ENCODE measurements at regions not wholly inside any gene's neighbourhood (a gene's known extent, or its start where the extent isn't known, plus 50 kb on each side); places are given as distances from the start of the nearest gene placed in this dataset.
"Not testable (repeated sequence)": the region's sequence is repeated elsewhere in the genome, so short reads cannot be mapped to it uniquely, and the experiment has no call there.

DNA sequence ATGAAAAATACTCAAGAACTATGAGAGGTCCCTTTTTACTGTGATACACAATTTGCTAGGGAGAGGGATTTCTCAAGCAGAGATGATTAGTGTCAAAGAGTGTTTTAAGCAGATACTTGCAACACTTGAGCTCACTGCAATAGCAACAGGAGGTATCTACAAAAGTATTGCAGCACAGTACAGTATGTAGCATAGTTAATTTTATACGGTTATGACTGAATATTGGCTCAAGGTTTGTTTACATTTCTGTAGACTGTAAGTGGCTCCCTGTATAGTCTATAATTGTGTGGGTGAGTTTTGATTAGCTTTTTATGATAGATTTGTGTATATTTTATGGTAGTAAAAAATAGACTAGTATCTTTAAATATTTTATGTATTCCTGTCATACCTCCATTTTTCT is 1177.2 kb downstream of the TECRL start:
- DNase-seq (ENCODE audit: low read depth): no peak

GRCh38 chr4:63226229-63226628 is 1183.0 kb downstream of the TECRL start:
- DNase-seq (ENCODE audit: low read depth): no peak

- no peak for DNase-seq (ENCODE audit: low read depth)
Observed at GRCh38 chr4:63222466-63222865, 1186.8 kb downstream of the TECRL start.

DNA sequence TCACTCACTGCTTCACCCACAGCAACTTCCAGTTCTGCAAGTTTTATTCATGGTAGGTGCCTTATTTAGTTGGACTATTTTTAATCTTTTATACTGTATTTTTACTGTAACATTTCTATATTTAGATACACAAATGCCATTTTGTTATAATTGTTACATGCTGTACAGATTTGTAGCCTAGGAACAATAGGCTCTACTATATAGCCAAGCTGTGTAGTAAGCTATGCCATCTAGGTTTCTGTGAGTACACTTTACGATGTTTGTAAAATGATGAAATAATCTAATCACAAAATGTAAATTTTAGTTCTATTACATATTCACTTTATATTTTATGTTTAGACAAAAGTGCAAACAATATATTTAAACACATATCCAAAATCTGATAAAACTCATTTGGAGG is 1187.8 kb downstream of the TECRL start:
- DNase-seq (ENCODE audit: low read depth): no peak

DNA sequence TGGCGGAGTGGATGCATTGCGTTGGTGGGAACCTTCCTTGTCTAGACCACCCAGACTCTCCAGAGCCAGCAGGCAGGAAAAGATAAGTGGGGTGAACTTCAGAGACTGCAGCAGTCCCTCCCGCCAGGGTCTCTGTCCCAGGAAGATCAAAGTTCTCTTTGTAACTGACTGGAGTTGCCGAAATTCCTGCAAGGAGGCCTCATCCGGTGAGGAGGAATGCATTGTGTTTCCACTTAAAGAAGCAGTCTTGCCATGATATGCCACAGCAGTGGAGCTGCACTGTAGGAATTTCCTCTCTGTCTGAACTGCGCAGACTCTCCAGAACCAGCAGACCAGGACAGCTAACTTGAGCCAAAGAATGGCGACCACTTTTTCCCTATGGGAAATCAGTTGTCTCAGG is 1190.4 kb downstream of the TECRL start:
- no peak for DNase-seq (ENCODE audit: low read depth)

DNA sequence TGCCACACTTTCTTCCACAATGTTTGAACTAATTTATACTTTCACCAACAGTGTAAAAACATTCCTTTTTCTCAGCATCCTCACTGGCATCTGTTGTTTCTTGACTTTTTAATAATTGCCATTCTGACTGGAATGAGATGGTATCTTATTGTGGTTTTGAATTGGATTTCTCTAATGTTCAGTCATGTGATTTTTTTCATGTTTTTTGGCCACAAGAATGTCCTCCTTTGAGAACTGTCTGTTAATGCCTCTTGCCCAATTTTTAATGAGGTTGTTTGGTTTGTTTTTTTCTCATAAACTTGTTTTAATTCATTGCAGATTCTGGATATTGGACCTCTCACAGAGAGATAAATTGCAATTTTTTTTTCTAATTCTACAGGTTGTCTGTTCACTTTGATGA is 1195.2 kb downstream of the TECRL start:
- no peak for DNase-seq (ENCODE audit: low read depth)

GRCh38 chr4:63211776-63212479 is 1197.3 kb downstream of the TECRL start:
- no peak for DNase-seq (ENCODE audit: low read depth)

DNA sequence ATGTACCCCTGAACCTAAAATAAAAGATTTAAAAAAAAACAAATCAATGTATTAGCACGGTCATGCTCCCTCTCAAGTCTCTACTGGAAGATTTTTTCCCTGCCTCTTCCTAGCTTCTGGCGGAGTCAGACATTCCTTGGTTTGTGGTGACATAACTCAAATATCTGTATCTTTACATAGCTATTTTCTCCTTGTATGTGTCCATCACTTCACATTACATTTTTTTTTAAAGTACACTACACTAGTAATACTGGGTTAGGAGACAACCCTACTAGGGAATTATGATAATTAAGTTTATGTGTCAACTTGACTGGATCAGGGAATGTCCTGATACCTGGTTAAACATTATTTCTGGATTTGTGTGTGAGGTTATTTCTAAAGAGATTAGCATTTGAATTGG is 1197.9 kb downstream of the TECRL start:
- DNase-seq (ENCODE audit: low read depth): no peak

DNA sequence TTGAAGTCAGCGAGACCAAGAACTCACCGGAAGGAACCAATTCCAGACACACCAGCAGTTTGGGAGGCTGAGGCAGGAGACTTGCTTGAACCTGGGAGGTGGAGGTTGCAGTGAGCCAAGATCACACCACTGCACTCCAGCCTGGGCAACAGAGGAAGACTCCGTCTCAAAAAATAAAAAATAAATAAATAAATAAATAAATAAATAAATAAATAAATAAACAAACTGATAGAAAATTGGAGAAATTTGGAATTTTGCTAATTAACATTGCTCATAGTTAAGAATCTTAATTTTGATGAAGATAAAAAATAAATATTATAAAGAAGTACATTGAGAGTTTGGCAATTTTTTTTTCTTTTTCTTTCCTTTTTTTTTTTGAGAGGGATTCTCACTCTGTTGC is 1216.2 kb downstream of the TECRL start:
- DNase-seq (ENCODE audit: low read depth): not testable (repeated sequence)

GRCh38 chr4:63171341-63171740 is 1237.9 kb downstream of the TECRL start:
- no peak for DNase-seq (ENCODE audit: low read depth)

DNA sequence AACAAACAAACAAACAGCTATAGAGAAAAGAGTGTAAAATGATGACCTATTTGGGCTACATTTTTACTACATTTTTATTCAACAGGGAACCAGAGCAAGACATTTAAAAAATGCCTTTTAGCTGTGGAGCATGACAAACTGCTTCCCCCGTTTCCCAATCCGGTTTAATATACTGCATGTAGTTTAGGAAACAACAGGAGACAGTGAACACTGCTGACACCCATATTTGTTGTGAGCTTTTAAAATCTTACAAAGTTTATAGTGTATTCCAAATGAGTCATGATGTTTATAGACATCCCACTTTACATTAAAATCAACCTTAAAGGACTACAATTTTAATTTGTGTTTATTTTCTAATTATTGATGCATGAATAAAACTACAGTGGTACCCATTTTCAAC is 1238.3 kb downstream of the TECRL start:
- DNase-seq (ENCODE audit: low read depth): no peak

GRCh38 chr4:63169836-63170235 is 1239.4 kb downstream of the TECRL start:
- DNase-seq (ENCODE audit: low read depth): no peak

- DNase-seq (ENCODE audit: low read depth): no peak
Observed at GRCh38 chr4:63155561-63155960, 1253.7 kb downstream of the TECRL start.

DNA sequence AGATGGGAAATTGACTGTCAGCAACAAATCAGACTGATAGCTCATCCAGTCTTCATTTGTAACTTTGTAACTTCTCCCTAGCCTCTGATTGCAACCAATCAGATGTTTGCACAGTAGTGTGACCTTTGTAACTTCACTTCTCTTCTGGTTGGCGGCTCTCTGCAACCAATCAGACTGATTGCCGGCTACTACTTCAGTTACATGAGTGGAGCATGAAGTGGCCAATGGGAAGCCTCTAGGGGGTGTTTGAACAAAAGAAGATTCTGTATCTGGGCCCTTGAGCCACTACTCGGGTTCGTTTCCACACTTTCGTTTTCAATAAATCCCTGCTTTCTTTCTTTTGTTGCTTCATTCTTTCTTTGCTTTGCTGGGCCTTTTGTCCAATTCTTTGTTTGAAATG is 1285.8 kb downstream of the TECRL start:
- no peak for DNase-seq (ENCODE audit: low read depth)

- DNase-seq (ENCODE audit: low read depth): no peak
Observed at GRCh38 chr4:63122955-63123354, 1286.3 kb downstream of the TECRL start.

DNA sequence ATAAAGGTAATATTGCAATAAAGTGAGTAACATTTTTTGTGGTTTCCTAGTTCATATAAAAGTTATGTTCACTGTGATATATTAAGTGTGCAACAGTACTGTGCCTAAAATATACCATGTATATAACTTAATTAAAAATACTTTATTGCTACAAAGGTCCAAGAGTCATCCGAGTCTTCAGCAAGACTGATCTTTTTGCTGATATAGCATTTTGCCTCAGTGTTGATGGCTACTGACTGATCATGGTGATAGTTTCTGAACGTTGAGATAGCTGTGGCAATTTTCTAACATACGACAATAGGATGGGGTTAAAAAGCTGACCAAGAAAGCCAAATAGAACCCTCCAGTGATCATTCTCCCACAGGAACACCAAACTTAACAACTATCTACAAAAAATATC is 1302.7 kb downstream of the TECRL start:
- DNase-seq (ENCODE audit: low read depth): no peak

- DNase-seq (ENCODE audit: low read depth): no peak
Observed at GRCh38 chr4:63105839-63106238, 1303.4 kb downstream of the TECRL start.

DNA sequence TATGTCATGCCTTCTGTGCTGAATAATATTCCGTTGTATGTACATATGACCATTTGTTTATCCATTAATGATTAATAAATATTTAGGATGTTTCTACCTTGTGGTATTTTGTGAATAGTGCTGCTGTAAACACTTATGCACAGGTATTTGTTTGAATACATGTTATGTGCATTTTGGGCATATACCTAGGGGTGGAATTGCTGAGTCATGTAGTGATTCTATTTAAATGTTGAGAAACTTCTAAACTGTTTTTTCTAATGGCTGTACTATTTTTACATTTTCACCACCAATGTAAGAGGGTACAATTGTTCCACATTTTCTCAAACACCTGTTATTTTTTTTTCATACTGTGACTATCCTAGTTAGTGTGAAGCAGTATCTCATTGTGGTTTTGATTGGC is 1318.6 kb downstream of the TECRL start:
- no peak for DNase-seq (ENCODE audit: low read depth)

DNA sequence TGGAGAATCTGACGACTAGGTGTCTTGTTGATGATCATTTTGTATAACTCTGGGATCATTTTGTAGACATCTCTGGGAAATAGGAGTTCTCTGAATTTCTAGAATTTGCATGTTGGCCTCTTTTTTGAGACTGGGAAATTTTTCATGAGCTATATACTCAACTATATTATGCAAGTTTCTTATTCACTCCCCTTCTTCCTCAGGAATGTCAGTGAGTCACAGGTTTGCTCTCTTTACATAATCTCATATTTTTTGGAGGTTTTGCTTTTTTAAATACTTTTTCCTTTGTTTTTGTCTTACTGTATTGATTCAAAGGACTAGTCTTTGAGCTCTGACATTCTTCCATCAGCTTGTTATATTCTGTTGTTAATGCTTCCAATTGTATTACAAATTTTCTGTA is 1324.2 kb downstream of the TECRL start:
- no peak for DNase-seq (ENCODE audit: low read depth)

DNA sequence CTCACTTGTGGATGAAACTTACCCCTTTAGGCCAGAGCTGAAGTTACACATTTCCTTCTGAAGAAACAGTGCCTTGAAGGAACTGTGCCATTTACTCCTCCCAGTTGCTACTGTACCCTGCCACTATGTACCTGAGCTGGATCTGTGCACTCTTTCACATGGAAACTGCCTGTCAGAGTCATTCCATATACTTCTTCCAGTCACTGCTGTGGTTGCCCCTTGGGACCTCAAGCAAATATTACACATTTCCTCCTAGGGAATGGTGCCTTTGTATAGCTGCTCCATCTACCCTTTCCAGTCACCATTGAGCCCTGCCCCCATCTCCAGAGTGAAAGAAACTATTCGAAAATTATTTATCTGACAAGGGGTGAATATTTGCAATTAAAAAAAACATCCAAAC is 1328.3 kb downstream of the TECRL start:
- DNase-seq (ENCODE audit: low read depth): no peak

- DNase-seq (ENCODE audit: low read depth): no peak
Observed at GRCh38 chr4:63063760-63064159, 1345.5 kb downstream of the TECRL start.

GRCh38 chr4:63062891-63063290 is 1346.4 kb downstream of the TECRL start:
- not testable (repeated sequence) for DNase-seq (ENCODE audit: low read depth)

DNA sequence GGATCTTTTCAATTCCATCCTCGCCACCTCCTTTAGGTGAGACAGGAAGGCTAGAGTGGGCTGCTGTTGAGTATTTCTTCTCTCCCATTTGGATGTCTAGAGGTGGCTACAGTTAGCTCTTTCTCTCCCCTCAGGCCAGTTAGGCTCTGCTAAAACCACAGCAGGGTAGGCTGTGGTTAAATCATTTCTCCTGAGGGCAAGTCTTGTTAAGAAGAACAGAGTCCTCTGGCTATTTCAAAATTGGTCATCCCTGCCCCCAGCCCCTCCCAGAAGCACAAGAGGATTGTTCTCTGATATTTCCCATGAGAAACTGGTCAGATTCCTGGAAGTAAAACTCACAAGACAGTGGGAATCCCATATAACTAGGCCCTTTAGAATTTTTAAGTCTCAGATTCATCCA is 1359.5 kb downstream of the TECRL start:
- no peak for DNase-seq (ENCODE audit: low read depth)

DNA sequence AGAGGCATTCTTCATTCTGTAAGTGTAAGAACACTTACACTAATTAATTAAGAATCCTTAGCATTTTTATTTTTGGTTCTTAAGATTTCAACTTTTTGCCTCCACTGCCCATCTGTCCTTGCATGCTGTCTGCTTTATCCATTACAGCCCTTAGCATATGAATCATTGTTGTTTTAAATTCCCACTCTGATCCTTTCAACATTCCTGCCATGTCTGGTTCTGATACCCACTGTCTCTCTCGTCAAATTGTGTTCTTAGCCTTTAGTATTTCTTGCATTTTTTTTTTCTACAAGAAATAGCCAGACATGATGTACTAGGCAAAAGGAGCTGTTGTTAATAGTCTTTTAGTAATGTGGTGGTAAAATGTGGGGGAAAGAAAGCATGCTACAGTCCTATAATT is 1360.0 kb downstream of the TECRL start:
- no peak for DNase-seq (ENCODE audit: low read depth)
